SK-N-SH treated with all-trans-retinoic acid at 6 μM for 48 hours (cell line): ENCODE measurements at regions not wholly inside any gene's neighbourhood (a gene's known extent, or its start where the extent isn't known, plus 50 kb on each side); places are given as distances from the start of the nearest gene placed in this dataset.

Source experiments
- ATAC-seq: fragments of 200-7000 bp; cut with Tn5 transposase; 3 replicates; pipeline ENCODE4 v1.9.1; 2020; ENCODE audit warnings: mild to moderate bottlenecking, moderate library complexity
- ARNTL ChIP-seq: fragments of 450-650 bp; formaldehyde crosslinking; IDR thresholded peaks from 2 replicates; pipeline ENCODE4 v1.5.0; 2020; ENCODE audit warnings: low read depth, mild to moderate bottlenecking, moderate library complexity, borderline replicate concordance
- BACH2 ChIP-seq: fragments of 250-450 bp; sonication (Bioruptor Pico); IDR thresholded peaks from 2 replicates; pipeline ENCODE4 v1.9.0; 2021; ENCODE audit warnings: mild to moderate bottlenecking, borderline replicate concordance
- CREB5 ChIP-seq: fragments of 250-450 bp; sonication (Bioruptor Pico); IDR thresholded peaks from 2 replicates; pipeline ENCODE4 v1.5.1; 2020; ENCODE audit warnings: low read depth, mild to moderate bottlenecking, moderate library complexity
- CSDC2 ChIP-seq: fragments of 250-450 bp; sonication (Bioruptor Pico); IDR thresholded peaks from 2 replicates; pipeline ENCODE4 v1.5.0; 2020; ENCODE audit warnings: mild to moderate bottlenecking, moderate library complexity
- ESRRG ChIP-seq: fragments of 250-450 bp; sonication (Bioruptor Pico); IDR thresholded peaks from 2 replicates; pipeline ENCODE4 v1.6.1; 2021; ENCODE audit warnings: mild to moderate bottlenecking
- GLIS3 ChIP-seq: fragments of 250-450 bp; sonication (Bioruptor Pico); IDR thresholded peaks from 2 replicates; pipeline ENCODE4 v1.5.0; 2020; ENCODE audit warnings: mild to moderate bottlenecking, moderate library complexity
- OSR1 ChIP-seq: fragments of 250-450 bp; sonication (Bioruptor Pico); IDR thresholded peaks from 2 replicates; pipeline ENCODE4 v1.8.0; 2022; ENCODE audit warnings: moderate library complexity, mild to moderate bottlenecking, inconsistent platforms
- POU6F1 ChIP-seq: fragments of 250-450 bp; sonication (Bioruptor Pico); IDR thresholded peaks from 2 replicates; pipeline ENCODE4 v1.8.0; 2021; ENCODE audit warnings: low read depth, mild to moderate bottlenecking, moderate library complexity, borderline replicate concordance
- PPARA ChIP-seq: fragments of 250-450 bp; sonication (Bioruptor Pico); IDR thresholded peaks from 2 replicates; pipeline ENCODE4 v1.5.0; 2020; ENCODE audit warnings: mild to moderate bottlenecking, borderline replicate concordance
- RARB ChIP-seq: fragments of 250-450 bp; sonication (Bioruptor Pico); IDR thresholded peaks from 2 replicates; pipeline ENCODE4 v1.8.0; 2021; ENCODE audit warnings: mild to moderate bottlenecking, moderate library complexity
- SNAI2 ChIP-seq: fragments of 250-450 bp; sonication (Bioruptor Pico); IDR thresholded peaks from 2 replicates; pipeline ENCODE4 v1.5.0; 2020; ENCODE audit warnings: mild to moderate bottlenecking, moderate library complexity
- TCF4 ChIP-seq: fragments of 250-450 bp; sonication (Bioruptor Pico); IDR thresholded peaks from 2 replicates; pipeline ENCODE4 v1.8.0; 2021; ENCODE audit warnings: mild to moderate bottlenecking, moderate library complexity, borderline replicate concordance
- TOX ChIP-seq: fragments of 250-450 bp; sonication (Bioruptor Pico); IDR thresholded peaks from 2 replicates; pipeline ENCODE4 v1.8.0; 2021; ENCODE audit warnings: mild to moderate bottlenecking, moderate library complexity, borderline replicate concordance
- TSHZ2 ChIP-seq: fragments of 250-450 bp; sonication (Bioruptor Pico); IDR thresholded peaks from 2 replicates; pipeline ENCODE4 v1.5.0; 2020; ENCODE audit warnings: mild to moderate bottlenecking, moderate library complexity
- ZC3H10 ChIP-seq: fragments of 250-450 bp; sonication (Bioruptor Pico); IDR thresholded peaks from 2 replicates; pipeline ENCODE4 v1.5.1; 2021; ENCODE audit warnings: mild to moderate bottlenecking, moderate library complexity
- ZFP3 ChIP-seq: fragments of 250-450 bp; sonication (Bioruptor Pico); IDR thresholded peaks from 2 replicates; pipeline ENCODE4 v1.5.0; 2020; ENCODE audit warnings: mild to moderate bottlenecking, moderate library complexity
- ZFP30 ChIP-seq: fragments of 450-650 bp; formaldehyde crosslinking; IDR thresholded peaks from 2 replicates; pipeline ENCODE4 v1.5.0; 2022; ENCODE audit warnings: mild to moderate bottlenecking, moderate library complexity
- ZNF70 ChIP-seq: fragments of 450-650 bp; formaldehyde crosslinking; IDR thresholded peaks from 2 replicates; pipeline ENCODE4 v1.5.0; 2020; ENCODE audit warnings: mild to moderate bottlenecking, moderate library complexity

GRCh38 chrX:30085571-30085970 is 129.8 kb upstream of the MAGEB2 start:
- ATAC-seq, result no peak
- TF ChIP-seq OSR1, result no peak
- TF ChIP-seq POU6F1 (CRISPR knock-in tag), result no peak
- no peak for TF ChIP-seq GLIS3 (CRISPR knock-in tag)
- TF ChIP-seq CREB5 (CRISPR knock-in tag), result no peak
- no peak for TF ChIP-seq TOX (CRISPR knock-in tag)
- TF ChIP-seq CSDC2 (CRISPR knock-in tag), result no peak
- no peak for TF ChIP-seq PPARA (CRISPR knock-in tag)
- TF ChIP-seq ZFP3, result no peak
- TF ChIP-seq, all 23 proteins: peak for 0

- ATAC-seq, result no peak
- TF ChIP-seq ESRRG, result no peak
- TF ChIP-seq ZFP3, result no peak
- TF ChIP-seq GLIS3 (CRISPR knock-in tag), result no peak
- no peak for TF ChIP-seq TSHZ2 (CRISPR knock-in tag)
- TF ChIP-seq ZFP30 (CRISPR knock-in tag), result no peak
- TF ChIP-seq BACH2, result no peak
- TF ChIP-seq OSR1, result no peak
- TF ChIP-seq TCF4 (CRISPR knock-in tag), result no peak
- TF ChIP-seq CSDC2 (CRISPR knock-in tag), result no peak
These were observed 103.9 kb upstream of the MAGEB2 start for GRCh38 chrX:30111431-30111830.

GRCh38 chrX:30141966-30142365 is 73.4 kb upstream of the MAGEB2 start:
- ATAC-seq, result peak; percentile 87
- TF ChIP-seq RARB (CRISPR knock-in tag) (no peak), ARNTL (CRISPR knock-in tag) (no peak), ZNF70 (CRISPR knock-in tag) (no peak), PPARA (CRISPR knock-in tag) (no peak), ZFP3 (no peak), TOX (CRISPR knock-in tag) (no peak), CSDC2 (CRISPR knock-in tag) (no peak), CREB5 (CRISPR knock-in tag) (no peak), TSHZ2 (CRISPR knock-in tag) (no peak), POU6F1 (CRISPR knock-in tag) (no peak), OSR1 (no peak), ESRRG (no peak), BACH2 (no peak), ZC3H10 (no peak), SNAI2 (CRISPR knock-in tag) (no peak), ZFP30 (CRISPR knock-in tag) (no peak)
